ENCODE measurements at regions not wholly inside any gene's neighbourhood (a gene's known extent, or its start where the extent isn't known, plus 50 kb on each side); places are given as distances from the start of the nearest gene placed in this dataset.
"Not testable (repeated sequence)": the region's sequence is repeated elsewhere in the genome, so short reads cannot be mapped to it uniquely, and the experiment has no call there.

- Histone ChIP-seq H3K27me3 (replicated peaks) (no peaks in the 10 kb centered on the region), H3K27ac (no peak overlapping the region), H3K4me3 (ENCODE audit: low read depth, low read length) (no peak overlapping the region), H3K36me3 (replicated peaks) (no peaks in the 10 kb centered on the region)
- no peak for DNase-seq
- in situ Hi-C loops (cut with HindIII; ENCODE audit: low pct_ligation_motif_present, low sequenced_read_pairs): no loop called here
- TF ChIP-seq CTCF (IDR thresholded peaks at IDR 0.05; ENCODE audit: low read depth, low read length, missing control alignments): no peak
Measured at GRCh38 chr17:72463287-72464102, 342.7 kb downstream of the SOX9 start.

GRCh38 chr17:72464221-72464620 lies 343.4 kb downstream of the SOX9 start:
- H3K4me3 ChIP-seq (ENCODE audit: low read depth, low read length); H3K27me3 ChIP-seq (replicated peaks); in situ Hi-C loops (cut with HindIII; ENCODE audit: low pct_ligation_motif_present, low sequenced_read_pairs); H3K36me3 ChIP-seq (replicated peaks); DNase-seq: not testable (repeated sequence)
- peak overlapping the region; percentile 85 for H3K27ac ChIP-seq

- Histone ChIP-seq H3K4me3 (ENCODE audit: low read depth, low read length) (peak overlapping the region; percentile 35), H3K27me3 (replicated peaks) (no peaks in the 10 kb centered on the region), H3K36me3 (replicated peaks) (no peaks in the 10 kb centered on the region), H3K27ac (peak overlapping the region; percentile 85)
- in situ Hi-C loops (cut with HindIII; ENCODE audit: low pct_ligation_motif_present, low sequenced_read_pairs): no loop called here
- no peak for TF ChIP-seq CTCF (IDR thresholded peaks at IDR 0.05; ENCODE audit: low read depth, low read length, missing control alignments)
- DNase-seq: peak; percentile 94
Measured at GRCh38 chr17:72465191-72466024, 344.6 kb downstream of the SOX9 start.

- DNase-seq: peak; percentile 57
- in situ Hi-C loops (cut with HindIII; ENCODE audit: low pct_ligation_motif_present, low sequenced_read_pairs): no loop called here
- Histone ChIP-seq H3K4me3 (ENCODE audit: low read depth, low read length) (no peak overlapping the region), H3K36me3 (replicated peaks) (no peaks in the 10 kb centered on the region), H3K27me3 (replicated peaks) (no peaks in the 10 kb centered on the region), H3K27ac (peak overlapping the region; percentile 85)
- peak; percentile 32 for TF ChIP-seq CTCF (IDR thresholded peaks at IDR 0.05; ENCODE audit: low read depth, low read length, missing control alignments)
Measured at GRCh38 chr17:72466199-72466598, 345.4 kb downstream of the SOX9 start.

- in situ Hi-C loops (cut with HindIII; ENCODE audit: low pct_ligation_motif_present, low sequenced_read_pairs): no loop called here
- no peak for DNase-seq
- peak overlapping the region; percentile 85 for H3K27ac ChIP-seq
- no peak overlapping the region for H3K4me3 ChIP-seq (ENCODE audit: low read depth, low read length)
- no peaks in the 10 kb centered on the region for H3K36me3 ChIP-seq (replicated peaks)
- TF ChIP-seq CTCF (IDR thresholded peaks at IDR 0.05; ENCODE audit: low read depth, low read length, missing control alignments): no peak
- H3K27me3 ChIP-seq (replicated peaks): no peaks in the 10 kb centered on the region
Measured at GRCh38 chr17:72466606-72467005, 345.8 kb downstream of the SOX9 start.

Data from brain microvascular endothelial cell (primary cell).